ENCODE measurements at regions not wholly inside any gene's neighbourhood (a gene's known extent, or its start where the extent isn't known, plus 50 kb on each side); places are given as distances from the start of the nearest gene placed in this dataset.
"Not testable (repeated sequence)": the region's sequence is repeated elsewhere in the genome, so short reads cannot be mapped to it uniquely, and the experiment has no call there.

DNA sequence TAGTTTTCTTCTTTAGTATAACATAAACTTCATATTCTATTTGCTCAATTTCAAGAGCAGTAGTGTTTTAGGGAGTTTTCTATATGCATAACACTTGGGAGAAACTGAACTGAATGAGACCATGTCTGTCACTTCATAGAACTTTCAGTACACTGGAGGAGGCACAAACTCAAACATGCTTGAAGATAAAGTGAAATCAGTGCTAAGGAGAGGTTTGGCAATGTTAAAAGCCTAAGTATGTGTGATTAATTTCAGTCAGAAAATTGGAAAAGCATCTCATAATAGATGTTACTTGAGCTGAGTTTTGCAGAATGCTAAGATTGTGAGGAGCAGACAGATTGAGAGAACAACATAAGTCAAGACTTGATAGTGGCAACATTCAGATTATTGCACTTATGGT, 411.2 kb upstream of the HS3ST1 start:
- Mint-ChIP-seq H3K4me3 (no peak overlapping the region), H3K4me1 (ENCODE audit: low read depth in 2 of 2) (no peaks in the 10 kb centered on the region), H3K27ac (no peak overlapping the region), H3K9me3 (peaks cover 4 to 24% of the 10 kb centered on the region in 2 donors), H3K36me3 (ENCODE audit: insufficient read depth) (no peaks in the 10 kb centered on the region), H3K27me3 (no peaks in the 10 kb centered on the region)
- DNase-seq (no peak), ATAC-seq (replicated peaks) (no peak)

DNA sequence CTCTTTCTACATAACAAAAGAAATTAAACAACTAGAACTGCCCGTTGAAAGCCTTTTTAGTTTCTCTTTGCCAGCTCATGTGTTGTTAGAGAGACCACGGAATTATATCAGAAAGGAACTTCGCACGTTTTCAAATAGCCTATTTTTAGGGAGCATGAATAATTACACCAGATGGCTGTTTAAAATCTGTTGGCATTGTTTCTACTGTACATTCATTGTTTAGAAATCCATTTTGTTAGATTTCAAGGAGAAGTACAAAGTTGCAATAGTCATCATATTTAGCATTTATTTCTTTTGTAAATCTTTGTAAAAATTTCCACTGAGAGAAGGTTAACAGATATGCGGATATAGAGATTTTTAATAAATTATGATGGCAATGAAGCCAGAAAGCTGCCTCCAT, 403.0 kb upstream of the HS3ST1 start:
- H3K9me3 Mint-ChIP-seq: peaks cover 0 to 16% of the 10 kb centered on the region in 2 donors
- H3K27ac Mint-ChIP-seq: no peak overlapping the region
- H3K4me1 Mint-ChIP-seq (ENCODE audit: low read depth in 2 of 2): no peaks in the 10 kb centered on the region
- H3K36me3 Mint-ChIP-seq (ENCODE audit: insufficient read depth): no peaks in the 10 kb centered on the region
- DNase-seq: no peak
- no peak overlapping the region for H3K4me3 Mint-ChIP-seq
- ATAC-seq (replicated peaks): no peak
- no peaks in the 10 kb centered on the region for H3K27me3 Mint-ChIP-seq

DNA sequence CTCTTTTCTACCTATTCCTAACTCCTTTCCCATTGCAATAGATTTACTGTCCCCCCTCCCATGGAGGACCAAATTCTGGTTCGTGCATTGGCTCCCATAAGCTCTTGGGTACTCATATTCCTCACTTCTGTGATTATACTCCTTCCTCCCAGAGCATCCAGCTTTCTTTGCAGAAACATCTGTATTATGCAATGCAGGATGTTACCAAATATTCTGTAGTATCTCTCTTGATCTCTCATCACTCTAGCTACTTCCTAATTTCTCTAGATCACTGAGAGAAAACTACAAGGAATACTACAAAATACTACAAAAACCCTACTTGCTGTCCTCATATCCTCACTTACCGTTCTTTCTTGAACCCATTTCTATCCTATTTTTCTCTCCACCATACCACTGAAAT, 395.9 kb upstream of the HS3ST1 start:
- Mint-ChIP-seq H3K36me3 (ENCODE audit: insufficient read depth) (no peaks in the 10 kb centered on the region), H3K9me3 (peaks cover 5 to 15% of the 10 kb centered on the region in 2 donors), H3K27me3 (no peaks in the 10 kb centered on the region), H3K4me3 (no peak overlapping the region), H3K27ac (no peak overlapping the region), H3K4me1 (ENCODE audit: low read depth in 2 of 2) (no peaks in the 10 kb centered on the region)
- ATAC-seq (replicated peaks) (no peak), DNase-seq (no peak)

DNA sequence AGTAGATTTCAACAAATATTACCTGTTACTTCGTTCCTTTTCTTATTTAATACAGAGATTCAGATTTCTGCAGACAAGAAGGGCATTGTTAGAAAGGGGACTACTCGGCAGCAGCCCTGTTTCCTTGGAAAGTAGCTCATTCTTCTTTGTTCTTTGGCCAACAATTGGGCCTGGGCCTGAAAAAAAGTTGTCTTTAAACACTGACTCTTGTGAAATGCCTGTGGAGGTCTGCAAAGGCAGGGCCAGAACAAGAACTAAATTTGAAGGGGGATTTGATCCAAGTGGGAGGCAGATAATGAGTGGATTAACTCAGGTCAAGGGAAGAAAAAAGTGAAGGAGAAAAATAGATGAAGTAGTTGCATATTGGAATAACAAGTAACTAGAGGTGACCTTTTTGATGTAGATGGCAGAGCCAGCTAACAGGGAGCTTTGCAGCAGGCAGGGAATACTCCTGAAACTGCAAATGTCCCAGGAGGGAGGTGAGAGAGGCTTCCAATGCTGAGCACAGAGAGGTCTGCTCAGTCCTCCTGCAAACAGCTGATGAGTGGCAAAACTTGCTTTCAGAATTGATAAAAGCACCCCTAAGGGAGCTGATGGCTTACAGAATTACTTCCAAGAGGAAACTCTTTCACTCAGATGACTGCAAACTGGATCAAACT, 393.2 kb upstream of the HS3ST1 start:
- Mint-ChIP-seq H3K4me3 (no peak overlapping the region), H3K36me3 (ENCODE audit: insufficient read depth) (no peaks in the 10 kb centered on the region), H3K27ac (no peak overlapping the region), H3K4me1 (ENCODE audit: low read depth in 2 of 2) (no peaks in the 10 kb centered on the region), H3K27me3 (no peaks in the 10 kb centered on the region), H3K9me3 (peaks cover 5 to 15% of the 10 kb centered on the region in 2 donors)
- DNase-seq (no peak), ATAC-seq (replicated peaks) (no peak)

DNA sequence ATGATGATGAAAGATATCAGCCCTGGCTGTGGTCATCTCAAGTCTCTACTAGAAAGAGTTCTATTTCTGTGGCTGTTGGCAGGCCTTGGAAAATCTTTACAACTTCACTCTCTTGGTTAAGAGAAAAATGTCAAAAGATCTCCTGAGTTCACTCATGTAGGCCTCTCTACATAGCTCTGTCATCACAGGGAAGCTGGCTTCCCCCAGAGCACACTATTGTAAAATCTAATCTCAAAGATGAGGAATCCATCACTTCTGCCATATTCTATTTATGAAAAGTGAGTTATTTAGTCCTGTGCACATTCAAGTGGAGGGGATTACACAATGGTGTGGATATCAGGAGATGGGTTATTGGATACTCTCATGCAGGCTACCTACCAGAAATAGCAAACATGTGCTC, 388.4 kb upstream of the HS3ST1 start:
- H3K9me3 Mint-ChIP-seq: peaks cover 0 to 1% of the 10 kb centered on the region in 2 donors
- H3K36me3 Mint-ChIP-seq (ENCODE audit: insufficient read depth): no peaks in the 10 kb centered on the region
- ATAC-seq (replicated peaks): no peak

DNA sequence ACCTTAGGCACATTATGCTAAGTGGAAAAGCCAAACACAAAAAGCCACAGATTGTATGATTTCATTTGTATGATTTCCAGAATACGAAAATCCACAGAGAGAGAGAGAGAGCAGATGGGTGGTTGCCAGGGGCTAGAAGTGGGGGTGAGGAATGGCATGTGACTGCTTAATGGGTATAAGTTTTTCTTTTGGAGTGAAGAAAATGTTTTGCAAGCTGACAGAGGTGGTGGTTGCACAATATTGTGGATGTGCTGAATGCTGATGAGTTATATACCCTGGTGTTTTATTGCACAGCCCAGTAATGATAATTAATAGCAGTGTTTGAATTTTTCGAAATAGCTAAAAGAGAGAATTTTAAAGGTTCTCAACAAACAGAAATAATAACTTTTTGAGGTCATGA, 386.1 kb upstream of the HS3ST1 start:
- no peak overlapping the region for H3K4me3 Mint-ChIP-seq
- no peak overlapping the region for H3K27ac Mint-ChIP-seq
- no peaks in the 10 kb centered on the region for H3K36me3 Mint-ChIP-seq (ENCODE audit: insufficient read depth)
- no peaks in the 10 kb centered on the region for H3K27me3 Mint-ChIP-seq
- no peaks in the 10 kb centered on the region for H3K4me1 Mint-ChIP-seq (ENCODE audit: low read depth in 2 of 2)
- no peak for DNase-seq
- ATAC-seq (replicated peaks): no peak
- H3K9me3 Mint-ChIP-seq: no peaks in the 10 kb centered on the region

More for the DNA sequence above, 388.4 kb upstream of the HS3ST1 start:
- Mint-ChIP-seq H3K27me3 (no peaks in the 10 kb centered on the region), H3K4me1 (ENCODE audit: low read depth in 2 of 2) (no peaks in the 10 kb centered on the region), H3K4me3 (no peak overlapping the region), H3K27ac (no peak overlapping the region)
- DNase-seq: no peak

DNA sequence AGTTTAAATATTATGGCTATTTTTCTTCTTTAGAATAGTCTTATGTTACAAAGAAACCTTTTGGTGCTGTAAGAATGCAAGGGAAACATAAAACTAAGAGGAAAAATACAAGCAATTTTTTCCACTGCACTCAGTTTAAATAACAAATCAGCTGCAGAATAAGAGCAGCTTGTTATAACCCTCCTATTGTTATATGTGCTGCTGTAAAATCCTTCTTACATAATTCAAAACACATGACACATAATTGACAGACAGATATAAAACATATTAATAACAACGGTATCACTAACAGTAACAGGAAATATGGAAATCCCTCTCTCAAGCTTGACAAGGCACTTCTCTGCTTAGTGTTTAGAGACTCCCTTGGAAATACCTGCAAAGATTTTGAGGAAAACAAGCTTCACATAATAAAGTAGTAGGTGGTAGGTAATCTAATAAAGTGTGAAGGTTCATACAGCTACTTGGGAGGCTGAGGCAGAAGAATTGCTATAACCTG, 385.3 kb upstream of the HS3ST1 start:
- Mint-ChIP-seq H3K27ac (no peak overlapping the region), H3K4me1 (ENCODE audit: low read depth in 2 of 2) (no peaks in the 10 kb centered on the region), H3K36me3 (ENCODE audit: insufficient read depth) (no peaks in the 10 kb centered on the region), H3K9me3 (no peaks in the 10 kb centered on the region), H3K27me3 (no peaks in the 10 kb centered on the region), H3K4me3 (no peak overlapping the region)
- DNase-seq: no peak
- ATAC-seq (replicated peaks): no peak

DNA sequence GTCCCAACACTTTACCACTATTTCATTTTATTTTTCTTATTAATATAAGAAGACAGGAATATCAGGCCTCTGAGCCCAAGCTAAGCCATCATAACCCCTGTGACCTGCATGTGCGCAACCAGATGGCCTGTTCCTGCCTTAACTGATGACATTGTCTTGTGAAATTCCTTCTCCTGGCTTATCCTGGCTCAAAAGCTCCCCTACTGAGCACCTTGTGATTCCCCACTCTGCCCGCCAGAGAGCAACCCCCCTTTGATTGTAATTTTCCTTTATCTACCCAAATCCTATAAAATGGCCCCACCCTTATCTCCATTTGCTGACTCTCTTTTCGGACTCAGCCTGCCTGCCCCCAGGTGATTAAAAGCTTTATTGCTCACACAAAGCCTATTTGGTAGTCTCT, 382.8 kb upstream of the HS3ST1 start:
- not testable (repeated sequence) for ATAC-seq (replicated peaks); H3K4me1 Mint-ChIP-seq (ENCODE audit: low read depth in 2 of 2); H3K4me3 Mint-ChIP-seq; H3K36me3 Mint-ChIP-seq (ENCODE audit: insufficient read depth); DNase-seq; H3K27ac Mint-ChIP-seq; H3K9me3 Mint-ChIP-seq; H3K27me3 Mint-ChIP-seq

DNA sequence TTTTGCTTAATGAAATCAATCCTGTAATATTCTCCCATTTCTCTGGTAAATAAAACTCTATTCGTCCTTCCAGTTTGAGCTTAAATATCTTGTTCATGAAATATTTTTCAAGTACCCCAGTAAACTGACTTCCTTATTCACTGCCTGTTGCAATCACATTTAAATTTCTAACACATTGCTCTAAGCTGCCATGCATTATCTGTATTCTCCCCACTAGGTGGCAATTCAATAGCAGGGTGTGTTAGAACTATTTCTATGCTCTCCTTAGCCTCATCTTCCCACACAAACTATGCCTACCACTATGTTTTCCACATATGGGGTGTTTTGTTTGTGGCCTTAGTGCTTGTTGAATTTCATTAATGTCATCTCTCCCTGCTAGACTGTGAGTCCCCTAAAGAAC, 377.1 kb upstream of the HS3ST1 start:
- H3K4me1 Mint-ChIP-seq (ENCODE audit: low read depth in 2 of 2): no peaks in the 10 kb centered on the region
- ATAC-seq (replicated peaks): no peak
- no peaks in the 10 kb centered on the region for H3K36me3 Mint-ChIP-seq (ENCODE audit: insufficient read depth)
- H3K4me3 Mint-ChIP-seq: no peak overlapping the region
- peaks cover 0 to 2% of the 10 kb centered on the region in 2 donors for H3K9me3 Mint-ChIP-seq
- no peak for DNase-seq
- H3K27ac Mint-ChIP-seq: no peak overlapping the region
- no peaks in the 10 kb centered on the region for H3K27me3 Mint-ChIP-seq

DNA sequence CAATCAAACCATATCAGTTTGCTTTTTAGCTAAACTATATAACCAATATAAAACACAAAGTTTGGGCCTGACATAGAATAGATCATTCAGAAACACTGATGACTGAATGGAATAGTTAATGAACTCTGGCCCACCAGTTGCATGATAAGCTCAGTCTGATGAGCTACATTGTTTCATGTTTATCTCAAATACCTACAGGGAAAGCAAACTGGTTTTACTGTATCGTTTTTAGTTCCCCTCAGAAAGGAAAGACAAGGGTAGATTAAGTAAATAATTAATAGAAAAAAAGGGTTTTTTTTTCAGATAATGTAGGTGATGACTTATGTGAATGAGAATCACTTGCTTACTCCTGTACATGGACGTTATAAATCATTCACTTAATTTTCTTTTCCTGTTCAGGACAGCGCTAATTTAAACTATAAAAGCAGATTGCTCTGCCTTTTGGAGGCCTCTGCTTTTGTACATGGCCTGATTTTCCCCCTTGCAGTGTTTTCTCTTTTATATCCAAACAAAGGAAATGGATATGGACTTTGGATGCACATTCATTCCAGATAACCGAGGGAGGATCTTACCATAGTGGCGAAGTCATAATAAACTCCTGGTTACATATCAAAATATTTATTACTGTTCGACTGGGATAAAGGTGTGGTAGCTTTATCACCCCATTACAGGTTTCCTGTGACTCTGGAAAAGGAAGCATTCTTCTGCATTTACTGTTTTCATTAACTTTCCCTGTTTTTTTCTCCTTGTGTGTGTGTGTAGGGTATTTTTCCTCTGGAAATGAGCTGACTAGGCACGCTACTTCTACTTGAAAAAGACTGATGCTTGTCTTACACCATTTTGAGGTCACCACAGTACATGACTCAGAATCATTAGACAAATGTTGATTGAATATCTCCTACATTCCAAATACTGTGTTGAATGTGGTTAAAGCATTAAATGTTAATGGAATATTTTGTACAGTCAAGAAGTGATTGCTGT, 373.1 kb upstream of the HS3ST1 start:
- Mint-ChIP-seq H3K4me1 (ENCODE audit: low read depth in 2 of 2) (no peaks in the 10 kb centered on the region), H3K9me3 (peaks cover 0 to 2% of the 10 kb centered on the region in 2 donors), H3K36me3 (ENCODE audit: insufficient read depth) (no peaks in the 10 kb centered on the region), H3K27me3 (no peaks in the 10 kb centered on the region), H3K4me3 (no peak overlapping the region), H3K27ac (no peak overlapping the region)
- DNase-seq (no peak), ATAC-seq (replicated peaks) (no peak)

DNA sequence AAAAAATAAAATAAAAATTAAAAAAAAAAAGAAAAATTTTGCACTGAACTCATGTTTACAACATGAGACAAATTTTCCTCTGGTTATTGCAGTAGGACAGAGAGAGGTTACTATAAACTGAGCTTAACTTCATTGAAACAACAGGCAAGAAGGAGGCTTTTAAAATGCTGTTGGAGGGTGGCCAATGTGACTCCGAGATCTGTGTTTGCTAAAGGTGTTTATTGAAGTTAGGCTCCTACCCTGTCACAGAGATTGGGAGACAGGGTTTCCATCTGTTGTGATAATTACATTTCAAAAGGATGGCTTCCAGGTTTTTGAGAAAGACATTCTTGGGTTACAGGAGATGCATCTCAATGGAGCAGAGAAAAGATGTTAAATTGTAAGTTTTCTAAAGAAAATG, 370.5 kb upstream of the HS3ST1 start:
- H3K4me1 Mint-ChIP-seq (ENCODE audit: low read depth in 2 of 2): no peaks in the 10 kb centered on the region
- H3K9me3 Mint-ChIP-seq: peaks cover 0 to 2% of the 10 kb centered on the region in 2 donors
- H3K36me3 Mint-ChIP-seq (ENCODE audit: insufficient read depth): no peaks in the 10 kb centered on the region
- no peak overlapping the region for H3K4me3 Mint-ChIP-seq
- DNase-seq (no peak), ATAC-seq (replicated peaks) (no peak)
- no peaks in the 10 kb centered on the region for H3K27me3 Mint-ChIP-seq
- H3K27ac Mint-ChIP-seq: no peak overlapping the region

DNA sequence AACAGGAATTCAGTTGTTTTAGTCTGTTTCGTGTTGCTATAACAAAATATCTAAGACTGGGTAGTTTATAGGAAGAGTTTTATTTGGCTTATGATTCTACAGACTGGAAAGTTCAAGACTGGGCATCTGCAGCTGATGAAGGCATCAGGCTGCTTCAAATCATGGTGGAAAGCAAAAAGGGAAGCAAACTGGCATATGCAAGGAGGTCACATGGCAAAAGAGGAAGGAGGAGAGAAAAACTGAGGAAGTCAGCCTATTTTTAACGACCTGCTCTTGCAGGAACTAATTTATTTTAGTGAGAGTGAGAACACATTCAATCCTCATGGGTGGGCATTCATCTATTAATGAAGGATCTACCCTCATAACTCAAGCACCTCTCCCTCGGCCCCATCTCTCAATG, 363.1 kb upstream of the HS3ST1 start:
- H3K4me3 Mint-ChIP-seq: no peak overlapping the region
- no peaks in the 10 kb centered on the region for H3K36me3 Mint-ChIP-seq (ENCODE audit: insufficient read depth)
- ATAC-seq (replicated peaks) (no peak), DNase-seq (no peak)
- H3K27ac Mint-ChIP-seq: no peak overlapping the region
- no peaks in the 10 kb centered on the region for H3K4me1 Mint-ChIP-seq (ENCODE audit: low read depth in 2 of 2)
- no peaks in the 10 kb centered on the region for H3K27me3 Mint-ChIP-seq
- peaks cover 6 to 9% of the 10 kb centered on the region in 2 donors for H3K9me3 Mint-ChIP-seq

DNA sequence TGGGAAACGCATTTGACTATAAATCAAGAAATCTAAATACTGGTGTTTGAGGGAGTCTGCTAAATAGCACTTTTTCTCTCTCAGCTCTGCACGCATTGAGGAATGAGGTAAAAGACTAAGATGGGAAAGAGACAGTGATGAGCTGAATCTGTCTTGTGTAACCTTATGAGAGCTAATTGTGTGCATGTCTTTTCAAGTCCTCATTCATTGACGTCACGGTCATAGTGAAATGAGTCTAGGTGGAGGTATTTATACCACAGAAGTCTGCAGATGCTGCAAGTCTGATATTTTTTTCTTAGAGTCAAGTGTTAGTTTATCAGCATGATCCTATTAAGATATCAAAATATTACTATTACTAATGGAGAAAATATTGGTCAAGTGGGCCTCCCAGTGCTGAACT, 361.5 kb upstream of the HS3ST1 start:
- H3K4me1 Mint-ChIP-seq (ENCODE audit: low read depth in 2 of 2): no peaks in the 10 kb centered on the region
- no peaks in the 10 kb centered on the region for H3K27me3 Mint-ChIP-seq
- no peak overlapping the region for H3K27ac Mint-ChIP-seq
- no peaks in the 10 kb centered on the region for H3K36me3 Mint-ChIP-seq (ENCODE audit: insufficient read depth)
- no peak for DNase-seq
- no peak for ATAC-seq (replicated peaks)
- peaks cover 6 to 9% of the 10 kb centered on the region in 2 donors for H3K9me3 Mint-ChIP-seq
- H3K4me3 Mint-ChIP-seq: no peak overlapping the region

DNA sequence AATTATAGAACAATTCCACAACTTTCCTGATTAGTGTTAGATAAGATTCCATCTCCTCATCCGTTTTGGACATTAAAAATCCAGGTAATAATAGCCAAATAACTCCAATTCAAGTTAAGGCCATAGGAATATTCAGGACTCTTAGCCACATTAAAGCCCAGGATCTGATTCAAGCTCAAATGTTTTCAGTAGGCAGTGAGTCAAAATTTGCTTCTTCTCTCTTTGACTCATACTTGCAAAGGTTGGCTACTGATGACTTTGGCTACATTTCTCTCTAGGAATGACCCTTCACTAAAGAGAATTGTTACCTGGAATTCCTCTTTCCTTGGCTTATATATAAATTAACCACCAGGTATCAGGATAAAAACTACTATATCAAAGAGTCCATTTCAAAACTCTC, 354.9 kb upstream of the HS3ST1 start:
- ATAC-seq (replicated peaks) (no peak), DNase-seq (no peak)
- peaks cover 0 to 10% of the 10 kb centered on the region in 2 donors for H3K9me3 Mint-ChIP-seq
- no peaks in the 10 kb centered on the region for H3K4me1 Mint-ChIP-seq (ENCODE audit: low read depth in 2 of 2)
- H3K27ac Mint-ChIP-seq: no peak overlapping the region
- no peaks in the 10 kb centered on the region for H3K27me3 Mint-ChIP-seq
- no peak overlapping the region for H3K4me3 Mint-ChIP-seq
- H3K36me3 Mint-ChIP-seq (ENCODE audit: insufficient read depth): no peaks in the 10 kb centered on the region
